HG03575 (cell line): ENCODE measurements at regions not wholly inside any gene's neighbourhood (a gene's known extent, or its start where the extent isn't known, plus 50 kb on each side); places are given as distances from the start of the nearest gene placed in this dataset.
A peak's percentile ranks its signal among the peaks of the same experiment; 100 is the strongest.

Experiments used
- ATAC-seq: cut with Tn5 transposase; IDR thresholded peaks from one replicate; pipeline ENCODE4 v1.9.1; 2021; ENCODE audit not compliant: unreplicated experiment, insufficient number of reproducible peaks, low FRiP score; ENCODE audit errors: extremely low read depth

DNA sequence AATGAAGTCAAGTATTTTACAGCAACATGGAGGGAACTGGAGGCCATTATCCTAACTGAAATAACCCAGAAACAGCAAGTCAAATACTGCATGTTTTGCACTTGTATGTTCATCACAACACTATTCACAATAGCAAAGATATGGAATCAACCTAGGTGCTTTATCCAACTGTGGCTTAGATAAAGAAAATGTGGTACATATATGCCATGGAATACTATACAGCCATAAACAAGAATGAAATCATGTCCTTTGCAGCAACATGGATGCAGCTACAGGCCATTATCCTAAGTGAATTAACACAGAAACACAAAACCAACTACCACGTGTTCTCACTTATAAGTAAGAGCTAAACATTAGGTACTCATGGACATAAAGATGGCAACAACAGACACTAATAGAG is 91.5 kb upstream of the E2F3 start:
- ATAC-seq, result no peak

DNA sequence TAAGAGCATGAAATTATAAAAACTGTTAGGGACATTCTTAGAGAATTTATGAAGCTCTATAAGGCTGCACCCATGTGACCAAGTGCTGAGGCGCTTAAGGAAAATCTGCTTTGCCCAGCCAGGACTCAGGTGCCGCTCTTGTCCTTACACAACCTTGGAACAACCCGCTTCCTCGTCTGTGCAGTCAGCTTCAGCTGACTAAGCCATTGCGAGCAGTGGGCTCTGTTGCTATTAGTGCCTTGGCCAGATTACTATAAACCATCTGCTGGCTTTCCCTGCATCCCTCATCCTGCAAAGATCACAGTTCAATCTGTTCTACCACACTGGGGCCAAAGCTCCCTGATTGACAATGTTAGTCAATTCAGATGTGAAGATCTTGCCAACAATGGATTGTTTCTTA is 89.1 kb upstream of the E2F3 start:
- no peak for ATAC-seq

GRCh38 chr6:20313051-20313450 is 88.6 kb upstream of the E2F3 start:
- ATAC-seq, result no peak

- no peak for ATAC-seq
Observed at GRCh38 chr6:20313960-20314530, 87.6 kb upstream of the E2F3 start.

GRCh38 chr6:20314866-20315845 is 86.5 kb upstream of the E2F3 start:
- no peak for ATAC-seq

DNA sequence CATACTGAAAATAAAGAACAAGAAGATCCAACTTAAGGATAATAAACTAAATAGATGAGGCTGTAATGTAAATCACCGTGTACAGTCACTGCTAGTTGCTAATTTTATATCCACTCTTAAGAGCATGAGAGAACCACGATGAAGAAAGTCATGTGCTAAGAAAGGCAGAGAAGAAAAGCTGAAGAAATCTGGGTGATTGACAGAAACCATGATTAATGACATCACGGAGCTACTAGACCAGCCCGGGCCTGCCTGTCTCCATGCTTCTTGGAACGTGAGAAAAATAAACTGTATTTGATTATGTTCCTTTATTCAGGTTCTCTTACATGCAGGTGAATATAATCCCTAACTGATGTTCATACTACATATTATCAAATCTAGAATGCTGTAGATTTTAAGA is 84.2 kb upstream of the E2F3 start:
- no peak for ATAC-seq

GRCh38 chr6:20318851-20319387 is 82.8 kb upstream of the E2F3 start:
- no peak for ATAC-seq

DNA sequence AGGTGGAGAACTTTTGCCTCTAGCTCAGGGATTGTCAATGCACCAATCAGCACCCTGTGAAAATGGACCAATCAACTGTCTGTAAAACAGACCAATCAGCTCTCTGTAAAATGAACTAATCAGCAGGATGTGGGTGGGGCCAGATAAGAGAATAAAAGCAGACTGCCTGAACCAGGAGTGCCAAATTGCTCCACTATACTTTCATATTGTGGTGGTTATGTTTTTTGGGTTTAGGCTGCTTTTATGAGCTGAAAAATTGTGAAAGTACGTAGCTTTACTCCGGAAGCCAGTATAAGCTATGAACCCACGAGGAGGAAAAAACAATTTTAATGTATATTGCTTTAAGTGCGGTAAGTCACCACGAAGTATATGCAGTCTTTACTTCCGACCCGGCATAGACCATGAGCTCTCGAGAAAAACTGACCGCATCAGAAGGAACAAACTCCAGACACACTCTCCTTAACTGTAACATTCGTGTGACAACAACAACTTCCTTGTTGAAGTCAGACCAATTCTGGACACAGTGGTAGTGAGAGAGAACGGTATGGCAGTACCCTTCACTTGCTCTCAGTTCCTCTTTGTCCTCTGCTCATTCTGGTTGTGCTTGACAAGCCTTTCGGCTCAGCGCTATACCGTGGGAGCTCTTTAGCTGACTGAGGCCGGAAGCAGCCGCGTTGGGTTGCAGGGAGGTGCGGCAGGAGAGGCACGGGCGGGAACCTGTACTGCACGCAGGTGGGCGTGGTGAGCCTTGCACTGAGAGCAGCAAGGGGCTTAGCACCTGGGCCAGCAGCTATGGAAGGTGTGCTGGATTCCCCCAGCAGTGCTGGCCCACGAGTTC is 81.9 kb upstream of the E2F3 start:
- ATAC-seq, result peak; percentile 98

DNA sequence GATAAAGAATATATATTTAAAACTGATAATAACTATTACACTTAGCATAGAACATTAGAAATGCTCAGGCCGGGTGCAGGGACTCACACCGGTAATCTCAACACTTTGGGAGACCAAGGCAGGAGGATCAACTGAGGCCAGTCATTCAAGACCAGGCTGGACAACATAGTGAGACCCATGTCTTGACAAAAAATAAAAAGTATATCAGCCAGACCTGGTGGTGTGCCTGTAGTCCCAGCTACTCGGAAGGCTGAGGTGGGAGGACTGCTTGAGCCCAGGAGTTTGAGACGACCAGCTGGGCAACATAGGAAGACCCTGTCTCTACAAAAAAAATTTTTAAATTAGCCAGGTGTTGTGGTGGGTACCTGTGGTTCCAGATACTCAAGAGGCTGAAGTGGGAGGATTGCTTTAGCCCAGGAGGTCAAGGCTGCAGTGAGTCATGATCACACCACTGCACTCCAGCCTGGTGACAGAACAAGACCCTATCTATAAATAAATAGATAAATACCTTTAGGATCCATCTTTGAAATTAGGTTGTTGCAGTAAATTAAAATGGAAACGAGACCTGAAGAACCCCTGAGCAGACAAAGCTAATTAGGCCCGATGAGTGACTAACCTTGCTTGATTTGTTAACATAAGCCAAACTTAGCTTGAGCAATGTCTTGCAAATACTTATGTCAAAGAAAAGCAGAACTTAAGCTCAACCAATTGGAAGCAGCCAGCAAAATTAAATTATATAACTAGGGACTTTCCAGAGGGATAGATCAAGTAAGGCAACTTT is 75.8 kb upstream of the E2F3 start:
- ATAC-seq, result no peak

GRCh38 chr6:20326422-20326728 is 75.3 kb upstream of the E2F3 start:
- ATAC-seq, result no peak

DNA sequence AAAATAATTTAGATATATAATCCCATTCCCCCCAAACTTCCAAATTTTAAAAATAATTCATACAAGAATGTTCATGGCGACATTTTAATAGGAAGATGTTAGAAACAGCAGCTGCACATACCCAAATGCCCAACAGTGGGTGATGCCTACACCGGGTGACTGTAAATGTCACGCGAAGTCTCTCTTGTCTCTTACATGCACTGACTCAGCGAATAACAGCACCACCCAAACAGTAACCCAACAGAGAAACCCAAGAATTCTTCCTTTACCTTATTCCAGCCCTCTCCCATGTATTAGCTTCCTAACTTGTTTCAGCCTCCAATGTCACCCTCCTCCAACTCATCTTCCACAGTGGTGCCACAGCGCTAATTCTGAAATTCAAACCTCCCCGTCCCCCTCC is 74.5 kb upstream of the E2F3 start:
- ATAC-seq, result no peak

DNA sequence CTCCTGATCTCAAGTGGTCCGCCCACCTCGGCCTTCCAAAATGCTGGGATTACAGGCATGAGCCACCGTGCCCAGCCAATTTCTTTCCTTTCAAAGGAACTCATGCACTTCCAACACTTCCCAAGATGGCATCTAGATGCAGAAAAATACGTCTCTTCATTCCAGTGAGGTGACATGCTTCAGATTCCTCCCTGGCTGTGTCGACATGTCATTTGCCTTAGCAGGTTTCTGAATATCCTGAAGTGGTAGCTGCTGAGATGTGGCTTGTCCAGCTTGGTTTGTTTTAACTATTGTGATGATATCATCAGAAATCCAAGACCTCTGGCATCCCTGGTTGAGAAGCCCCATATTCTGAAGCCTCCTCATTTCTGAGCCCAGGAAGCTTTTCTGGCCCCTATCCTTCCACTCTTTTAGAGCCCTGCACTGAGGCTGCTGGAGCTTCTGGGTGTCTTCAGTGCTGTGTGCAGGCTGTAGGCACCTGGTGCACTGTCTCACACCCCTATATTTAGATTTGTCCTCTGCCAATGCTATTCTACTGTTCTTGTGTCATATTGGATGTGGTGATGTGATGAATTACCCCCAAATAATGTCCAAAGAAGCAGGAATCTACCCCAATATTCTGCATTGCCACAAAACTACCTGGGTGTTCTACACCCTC is 73.3 kb upstream of the E2F3 start:
- ATAC-seq, result no peak

- ATAC-seq, result no peak
Observed at GRCh38 chr6:20328924-20329300, 72.8 kb upstream of the E2F3 start.

- ATAC-seq, result no peak
Observed at GRCh38 chr6:20331042-20331441, 70.6 kb upstream of the E2F3 start.

GRCh38 chr6:20331625-20332024 is 70.1 kb upstream of the E2F3 start:
- ATAC-seq, result no peak

GRCh38 chr6:20332441-20333006 is 69.2 kb upstream of the E2F3 start:
- ATAC-seq, result no peak

DNA sequence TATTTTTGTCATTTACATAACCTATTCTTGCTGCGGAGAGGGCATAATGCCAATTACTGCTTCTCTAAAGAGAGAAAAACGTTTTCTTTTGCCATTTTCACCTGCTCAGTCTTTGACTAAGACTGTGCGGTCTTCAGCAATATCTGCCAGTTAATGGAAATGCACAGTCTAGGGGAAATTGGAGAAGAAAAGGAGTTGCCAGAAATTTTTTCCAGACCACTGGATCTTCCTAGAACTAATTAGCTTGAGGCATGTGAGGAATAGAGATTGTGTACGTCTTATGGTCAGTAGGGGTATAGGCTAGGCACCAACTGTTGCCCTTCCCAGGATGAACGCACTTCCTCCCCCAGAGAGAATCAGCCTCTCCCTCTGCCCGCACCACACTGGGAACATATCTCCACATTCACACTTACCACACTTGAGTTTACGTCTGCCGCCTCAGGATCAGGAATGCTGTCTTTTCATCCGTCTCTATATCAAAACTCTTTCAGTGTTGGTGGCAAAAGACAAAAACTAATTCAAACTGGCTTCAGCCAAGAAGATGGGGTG is 67.9 kb upstream of the E2F3 start:
- no peak for ATAC-seq

DNA sequence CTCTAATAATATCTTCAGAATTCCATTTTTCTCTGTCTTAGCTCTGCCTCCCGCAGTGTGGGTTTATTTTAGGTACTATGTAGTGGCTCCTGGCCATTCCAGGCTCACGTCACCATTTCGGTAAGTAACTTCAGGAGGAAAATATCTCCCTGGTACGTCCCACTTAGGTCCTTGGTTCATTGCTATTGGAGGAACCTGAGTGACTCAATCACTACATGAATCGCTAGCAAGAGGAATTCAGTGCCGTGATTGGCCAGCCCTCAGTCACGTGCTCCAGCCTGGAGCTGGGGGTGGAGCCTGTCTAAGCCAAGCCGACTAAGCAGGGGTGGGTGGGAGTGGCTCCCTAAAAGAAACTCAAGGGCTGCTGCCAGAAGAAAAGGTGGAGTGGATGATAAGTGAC is 67.3 kb upstream of the E2F3 start:
- ATAC-seq, result no peak
